ENCODE measurements at regions not wholly inside any gene's neighbourhood (a gene's known extent, or its start where the extent isn't known, plus 50 kb on each side); places are given as distances from the start of the nearest gene placed in this dataset.
A peak's percentile ranks its signal among the peaks of the same experiment; 100 is the strongest.

DNA sequence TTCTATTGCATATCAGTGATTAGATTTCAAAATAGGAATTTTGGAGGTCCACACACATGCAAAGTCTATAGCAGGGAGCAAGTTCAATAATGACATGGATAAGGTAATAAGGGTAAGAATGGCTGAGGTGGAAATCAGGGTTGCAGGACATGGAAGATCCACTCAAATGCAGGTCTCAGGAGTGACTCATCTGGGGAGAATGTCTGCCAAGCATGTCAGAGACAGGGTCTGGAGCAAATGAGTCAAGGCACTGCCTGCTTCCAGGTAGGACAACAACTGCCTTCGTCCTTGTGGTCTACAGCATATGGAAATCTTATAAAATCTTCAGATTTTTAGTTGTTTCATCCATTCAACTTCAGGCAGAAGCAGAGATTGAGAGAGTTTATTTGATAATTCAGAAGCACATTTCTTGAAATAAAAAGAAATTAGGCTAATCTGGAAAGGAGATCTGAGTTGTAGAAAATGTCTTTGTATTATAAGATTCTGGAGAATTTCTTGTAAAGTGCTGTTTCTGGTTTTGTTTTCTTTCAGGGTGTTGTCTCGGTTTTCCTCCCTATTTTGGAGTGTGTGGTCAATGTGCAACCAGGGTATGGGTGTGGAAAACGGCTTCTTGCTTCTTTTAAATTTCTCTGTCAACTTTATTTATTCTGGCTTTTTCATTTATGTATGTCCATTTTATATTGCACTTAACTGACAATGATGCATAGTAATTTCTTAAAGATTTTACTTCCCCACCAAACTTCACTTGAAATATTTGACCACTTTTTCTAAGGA is 748.8 kb downstream of the LIG4 start:
- H3K27ac Mint-ChIP-seq (ENCODE audit: unreplicated experiment) = peak overlapping the region; percentile 28
- H3K4me1 Mint-ChIP-seq (ENCODE audit: low read depth) = peaks cover 30% of the 10 kb centered on the region
- H3K4me3 Mint-ChIP-seq (ENCODE audit: unreplicated experiment) = no peak overlapping the region
- no peak for DNase-seq (ENCODE audit: low spot score)
- no peaks in the 10 kb centered on the region for H3K9me3 Mint-ChIP-seq (ENCODE audit: low read depth)
- H3K36me3 Mint-ChIP-seq (ENCODE audit: low read depth) = no peaks in the 10 kb centered on the region
- TF ChIP-seq, protein P1, sequence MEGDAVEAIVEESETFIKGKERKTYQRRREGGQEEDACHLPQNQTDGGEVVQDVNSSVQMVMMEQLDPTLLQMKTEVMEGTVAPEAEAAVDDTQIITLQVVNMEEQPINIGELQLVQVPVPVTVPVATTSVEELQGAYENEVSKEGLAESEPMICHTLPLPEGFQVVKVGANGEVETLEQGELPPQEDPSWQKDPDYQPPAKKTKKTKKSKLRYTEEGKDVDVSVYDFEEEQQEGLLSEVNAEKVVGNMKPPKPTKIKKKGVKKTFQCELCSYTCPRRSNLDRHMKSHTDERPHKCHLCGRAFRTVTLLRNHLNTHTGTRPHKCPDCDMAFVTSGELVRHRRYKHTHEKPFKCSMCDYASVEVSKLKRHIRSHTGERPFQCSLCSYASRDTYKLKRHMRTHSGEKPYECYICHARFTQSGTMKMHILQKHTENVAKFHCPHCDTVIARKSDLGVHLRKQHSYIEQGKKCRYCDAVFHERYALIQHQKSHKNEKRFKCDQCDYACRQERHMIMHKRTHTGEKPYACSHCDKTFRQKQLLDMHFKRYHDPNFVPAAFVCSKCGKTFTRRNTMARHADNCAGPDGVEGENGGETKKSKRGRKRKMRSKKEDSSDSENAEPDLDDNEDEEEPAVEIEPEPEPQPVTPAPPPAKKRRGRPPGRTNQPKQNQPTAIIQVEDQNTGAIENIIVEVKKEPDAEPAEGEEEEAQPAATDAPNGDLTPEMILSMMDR (IDR thresholded peaks at IDR 0.05) = no peak
- H3K27me3 Mint-ChIP-seq (ENCODE audit: low read depth) = no peaks in the 10 kb centered on the region

DNA sequence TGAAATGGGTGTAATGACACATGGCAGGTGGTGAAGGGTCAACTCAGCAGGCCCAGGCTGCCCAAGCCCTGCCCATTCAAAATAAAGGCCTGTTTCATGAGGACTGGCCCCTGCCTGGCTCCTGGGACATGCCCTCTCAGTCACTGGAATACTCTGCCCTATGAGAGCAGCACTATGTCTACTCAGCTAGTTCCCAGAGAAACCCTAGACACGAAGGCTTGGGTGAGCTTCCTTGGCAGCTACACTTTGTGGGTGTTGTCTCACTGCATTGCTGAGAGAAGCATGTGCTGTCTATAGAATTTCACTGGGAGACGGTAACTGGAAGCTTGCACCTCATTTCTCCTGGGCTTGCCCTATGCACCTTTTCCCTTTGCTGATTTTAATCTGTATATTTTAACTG is 752.8 kb downstream of the LIG4 start:
- TF ChIP-seq, protein P1 (IDR thresholded peaks at IDR 0.05) = no peak
- Mint-ChIP-seq H3K9me3 (ENCODE audit: low read depth) (no peaks in the 10 kb centered on the region), H3K27ac (ENCODE audit: unreplicated experiment) (no peak overlapping the region), H3K27me3 (ENCODE audit: low read depth) (no peaks in the 10 kb centered on the region), H3K4me3 (ENCODE audit: unreplicated experiment) (no peak overlapping the region), H3K36me3 (ENCODE audit: low read depth) (no peaks in the 10 kb centered on the region), H3K4me1 (ENCODE audit: low read depth) (peaks cover 58% of the 10 kb centered on the region)
- no peak for DNase-seq (ENCODE audit: low spot score)

DNA sequence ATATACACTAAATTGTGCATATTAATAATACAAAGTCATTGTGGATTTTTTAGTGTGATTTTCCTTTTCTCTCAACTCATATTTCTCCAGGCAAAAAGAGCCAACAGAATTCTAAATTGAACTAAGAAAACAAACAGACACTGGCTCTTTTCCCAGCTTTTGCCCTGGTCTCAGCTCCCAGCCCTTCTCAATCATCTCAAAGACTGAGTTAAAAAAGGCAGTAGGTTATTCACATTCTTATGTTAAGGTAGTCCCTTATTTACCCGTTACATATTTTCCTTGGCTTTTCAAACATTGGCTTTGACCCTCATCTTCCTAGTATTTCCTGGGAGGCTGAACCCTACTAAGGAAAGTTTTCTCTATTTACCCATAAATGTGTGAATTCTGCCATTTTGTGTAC is 753.6 kb downstream of the LIG4 start:
- TF ChIP-seq, protein P1 (IDR thresholded peaks at IDR 0.05) = no peak
- peak overlapping the region; percentile 11 for H3K27ac Mint-ChIP-seq (ENCODE audit: unreplicated experiment)
- H3K27me3 Mint-ChIP-seq (ENCODE audit: low read depth) = no peaks in the 10 kb centered on the region
- peaks cover 53% of the 10 kb centered on the region for H3K4me1 Mint-ChIP-seq (ENCODE audit: low read depth)
- H3K9me3 Mint-ChIP-seq (ENCODE audit: low read depth) = no peaks in the 10 kb centered on the region
- no peaks in the 10 kb centered on the region for H3K36me3 Mint-ChIP-seq (ENCODE audit: low read depth)
- DNase-seq (ENCODE audit: low spot score) = no peak
- no peak overlapping the region for H3K4me3 Mint-ChIP-seq (ENCODE audit: unreplicated experiment)

DNA sequence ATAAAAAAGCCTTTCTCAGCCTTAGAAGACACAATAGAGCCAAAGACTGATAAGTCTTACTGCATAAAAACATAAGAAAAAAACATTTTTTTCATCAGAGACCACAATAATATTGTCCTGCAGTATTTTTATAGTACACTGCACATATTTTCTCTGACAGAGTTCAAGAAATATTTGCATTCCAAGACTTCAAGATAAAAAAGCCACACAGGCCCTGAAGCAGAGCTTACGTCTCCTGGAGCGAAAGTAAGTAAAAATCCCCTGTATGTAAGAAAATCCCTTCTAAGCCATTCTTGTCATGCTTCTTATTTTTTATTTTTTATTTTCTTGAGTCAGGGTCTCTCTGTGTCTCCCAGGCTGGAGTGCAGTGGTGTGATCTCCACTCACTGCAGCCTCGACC is 755.9 kb downstream of the LIG4 start:
- DNase-seq (ENCODE audit: low spot score) = no peak
- H3K4me1 Mint-ChIP-seq (ENCODE audit: low read depth) = peaks cover 42% of the 10 kb centered on the region

DNA sequence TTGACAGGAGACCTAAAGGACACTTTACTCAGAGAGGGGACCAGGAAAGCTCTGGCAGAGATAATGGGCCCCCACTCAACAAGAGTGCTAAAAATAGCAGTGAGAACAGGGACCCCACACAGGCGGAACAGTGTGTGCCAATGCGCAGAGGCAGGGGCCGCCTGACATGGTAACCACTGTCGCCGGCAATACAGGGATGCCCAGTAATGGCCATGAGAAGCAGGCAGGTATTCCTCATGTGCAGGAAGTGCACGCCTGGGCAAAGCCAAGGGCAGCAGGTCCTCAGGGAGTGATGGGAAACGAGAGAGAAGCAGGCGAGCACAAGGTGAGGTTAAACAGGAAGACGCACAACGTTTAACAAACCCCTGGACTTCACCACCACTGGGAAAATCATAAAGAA is 757.1 kb downstream of the LIG4 start:
- no peaks in the 10 kb centered on the region for H3K36me3 Mint-ChIP-seq (ENCODE audit: low read depth)
- H3K9me3 Mint-ChIP-seq (ENCODE audit: low read depth) = peaks cover 11% of the 10 kb centered on the region
- DNase-seq (ENCODE audit: low spot score) = peak; percentile 55
- TF ChIP-seq, protein P1 (IDR thresholded peaks at IDR 0.05) = no peak
- H3K27ac Mint-ChIP-seq (ENCODE audit: unreplicated experiment) = no peak overlapping the region
- peaks cover 42% of the 10 kb centered on the region for H3K4me1 Mint-ChIP-seq (ENCODE audit: low read depth)
- no peaks in the 10 kb centered on the region for H3K27me3 Mint-ChIP-seq (ENCODE audit: low read depth)
- H3K4me3 Mint-ChIP-seq (ENCODE audit: unreplicated experiment) = no peak overlapping the region

More for the DNA sequence above, 755.9 kb downstream of the LIG4 start:
- H3K4me3 Mint-ChIP-seq (ENCODE audit: unreplicated experiment) = no peak overlapping the region
- TF ChIP-seq, protein P1 (IDR thresholded peaks at IDR 0.05) = no peak
- H3K9me3 Mint-ChIP-seq (ENCODE audit: low read depth) = peaks cover under 1% of the 10 kb centered on the region
- no peak overlapping the region for H3K27ac Mint-ChIP-seq (ENCODE audit: unreplicated experiment)
- H3K27me3 Mint-ChIP-seq (ENCODE audit: low read depth) = no peaks in the 10 kb centered on the region
- no peaks in the 10 kb centered on the region for H3K36me3 Mint-ChIP-seq (ENCODE audit: low read depth)

All from chondrocyte (in vitro differentiated cells).